Tibial nerve (tissue), 4 donors: ENCODE measurements at regions not wholly inside any gene's neighbourhood (a gene's known extent, or its start where the extent isn't known, plus 50 kb on each side); places are given as distances from the start of the nearest gene placed in this dataset.

Experiments used
- EP300 ChIP-seq, 2 donors: sonication (generic); formaldehyde crosslinking; IDR thresholded peaks; one replicate each; pipeline ENCODE4 v1.6.1; 2017; ENCODE audit warnings: antibody characterized with exemption in 2 of 2, mild to moderate bottlenecking in 1 of 2
- POLR2A ChIP-seq, 2 donors: fragments of 450-650 bp; IDR thresholded peaks; one replicate each; pipeline ENCODE4 v1.6.1; 2017; ENCODE audit warnings: antibody characterized with exemption in 2 of 2, mild to moderate bottlenecking in 2 of 2, moderate library complexity in 2 of 2
- TF ChIP-seq, protein P1 (sequence below), 5 experiments: fragments of 200-600 bp in 3 of 5; fragments of 450-650 bp in 2 of 5; sonication (generic) in 3 of 5; IDR thresholded peaks; one replicate each; pipeline ENCODE4 v1.5.1; 2016 to 2019; ENCODE audit warnings: antibody characterized with exemption in 5 of 5, mild to moderate bottlenecking in 3 of 5, moderate library complexity in 2 of 5

DNA sequence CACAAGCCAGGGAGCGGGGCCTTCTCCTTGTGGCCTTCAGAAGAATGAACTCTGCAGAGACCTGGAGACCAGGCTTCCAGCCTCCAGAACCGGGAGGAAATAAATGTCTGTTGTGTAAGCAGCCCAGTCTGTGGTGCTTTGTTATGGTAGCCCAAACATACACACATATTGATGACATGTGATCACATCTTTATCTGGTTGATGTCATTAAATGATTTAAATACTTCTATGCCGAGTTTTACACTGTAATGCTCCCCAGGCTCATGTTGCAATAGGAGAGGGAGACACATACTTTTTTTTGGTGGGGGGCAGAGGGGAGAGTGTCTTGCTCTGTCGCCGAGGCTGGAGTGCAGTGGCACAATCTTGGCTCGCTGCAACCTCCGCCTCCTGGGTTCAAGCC is 188.0 kb upstream of the IRS2 start:
- TF ChIP-seq, protein P1, sequence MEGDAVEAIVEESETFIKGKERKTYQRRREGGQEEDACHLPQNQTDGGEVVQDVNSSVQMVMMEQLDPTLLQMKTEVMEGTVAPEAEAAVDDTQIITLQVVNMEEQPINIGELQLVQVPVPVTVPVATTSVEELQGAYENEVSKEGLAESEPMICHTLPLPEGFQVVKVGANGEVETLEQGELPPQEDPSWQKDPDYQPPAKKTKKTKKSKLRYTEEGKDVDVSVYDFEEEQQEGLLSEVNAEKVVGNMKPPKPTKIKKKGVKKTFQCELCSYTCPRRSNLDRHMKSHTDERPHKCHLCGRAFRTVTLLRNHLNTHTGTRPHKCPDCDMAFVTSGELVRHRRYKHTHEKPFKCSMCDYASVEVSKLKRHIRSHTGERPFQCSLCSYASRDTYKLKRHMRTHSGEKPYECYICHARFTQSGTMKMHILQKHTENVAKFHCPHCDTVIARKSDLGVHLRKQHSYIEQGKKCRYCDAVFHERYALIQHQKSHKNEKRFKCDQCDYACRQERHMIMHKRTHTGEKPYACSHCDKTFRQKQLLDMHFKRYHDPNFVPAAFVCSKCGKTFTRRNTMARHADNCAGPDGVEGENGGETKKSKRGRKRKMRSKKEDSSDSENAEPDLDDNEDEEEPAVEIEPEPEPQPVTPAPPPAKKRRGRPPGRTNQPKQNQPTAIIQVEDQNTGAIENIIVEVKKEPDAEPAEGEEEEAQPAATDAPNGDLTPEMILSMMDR (IDR thresholded peaks at IDR 0.05): no peak
- TF ChIP-seq POLR2A (IDR thresholded peaks at IDR 0.05): no peak
- TF ChIP-seq EP300 (IDR thresholded peaks at IDR 0.05): no peak
